IPS-15b (cell line): ENCODE measurements at regions not wholly inside any gene's neighbourhood (a gene's known extent, or its start where the extent isn't known, plus 50 kb on each side); places are given as distances from the start of the nearest gene placed in this dataset.
"Not testable (repeated sequence)": the region's sequence is repeated elsewhere in the genome, so short reads cannot be mapped to it uniquely, and the experiment has no call there.

Experiments used
- H3K27me3 ChIP-seq: one replicate; pipeline ENCODE4 v1.6.1; 2013; ENCODE audit warnings: low read length; ENCODE audit not compliant: control insufficient read depth, insufficient read depth
- H3K36me3 ChIP-seq: one replicate; pipeline ENCODE4 v1.6.1; 2013; ENCODE audit warnings: low read length; ENCODE audit not compliant: control insufficient read depth, insufficient read depth
- H3K4me1 ChIP-seq: one replicate; pipeline ENCODE4 v1.6.1; 2013; ENCODE audit warnings: mild to moderate bottlenecking, low read length; ENCODE audit not compliant: control insufficient read depth, insufficient read depth
- H3K4me3 ChIP-seq: one replicate; pipeline ENCODE4 v1.5.1; 2013; ENCODE audit warnings: low read depth, low read length
- H3K9ac ChIP-seq: one replicate; pipeline ENCODE4 v1.6.1; 2013; ENCODE audit warnings: low read depth, mild to moderate bottlenecking, low read length
- H3K9me3 ChIP-seq: one replicate; pipeline ENCODE4 v1.6.1; 2013; ENCODE audit warnings: mild to moderate bottlenecking, low read length; ENCODE audit not compliant: control insufficient read depth, insufficient read depth

DNA sequence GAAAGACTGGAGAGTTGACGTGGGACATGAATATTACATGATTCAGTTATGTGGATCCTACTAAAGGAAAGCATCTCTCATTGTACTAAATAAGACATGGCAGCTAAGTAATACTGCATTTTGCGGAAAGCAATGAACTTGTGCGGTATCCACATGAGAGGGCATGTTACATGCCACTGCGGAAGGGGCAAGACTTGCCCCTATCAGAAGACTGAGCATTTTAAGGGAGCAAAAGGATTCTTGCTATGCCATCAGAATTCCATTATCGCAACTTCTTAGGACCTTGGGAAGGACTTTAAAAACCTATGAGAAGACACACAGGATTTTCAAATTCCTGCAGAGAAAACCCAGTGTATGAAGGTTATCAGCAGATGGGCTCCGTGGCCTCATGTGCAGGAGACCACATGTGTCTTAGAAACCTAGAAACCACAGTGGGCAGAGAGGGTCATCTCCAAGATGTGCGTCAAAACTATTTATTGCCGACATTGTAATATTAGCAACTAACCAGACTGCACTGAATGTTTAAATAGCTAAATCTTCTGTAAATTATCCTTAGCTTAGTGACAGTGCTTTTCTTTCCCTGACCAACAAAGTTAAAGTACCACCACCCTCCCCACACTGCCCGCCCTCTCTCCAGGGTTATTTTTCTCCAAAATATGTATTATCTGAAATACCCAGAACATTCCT is 457.7 kb downstream of the ICE1 start:
- no peaks in the 10 kb centered on the region for H3K36me3 ChIP-seq
- H3K27me3 ChIP-seq = no peaks in the 10 kb centered on the region
- H3K4me1 ChIP-seq = no peaks in the 10 kb centered on the region
- no peaks in the 10 kb centered on the region for H3K9me3 ChIP-seq
- H3K9ac ChIP-seq = no peak overlapping the region
- H3K4me3 ChIP-seq = no peak overlapping the region

- no peaks in the 10 kb centered on the region for H3K27me3 ChIP-seq
- no peaks in the 10 kb centered on the region for H3K9me3 ChIP-seq
- H3K4me3 ChIP-seq = no peak overlapping the region
- H3K4me1 ChIP-seq = no peaks in the 10 kb centered on the region
- H3K9ac ChIP-seq = no peak overlapping the region
- H3K36me3 ChIP-seq = no peaks in the 10 kb centered on the region
Measured at GRCh38 chr5:5857396-5857795, 434.9 kb downstream of the ICE1 start.

- H3K27me3 ChIP-seq = no peaks in the 10 kb centered on the region
- no peak overlapping the region for H3K4me3 ChIP-seq
- no peaks in the 10 kb centered on the region for H3K36me3 ChIP-seq
- no peaks in the 10 kb centered on the region for H3K4me1 ChIP-seq
- H3K9me3 ChIP-seq = no peaks in the 10 kb centered on the region
- H3K9ac ChIP-seq = no peak overlapping the region
Measured at GRCh38 chr5:5854087-5854486, 431.6 kb downstream of the ICE1 start.

GRCh38 chr5:5838493-5838892 is 416.0 kb downstream of the ICE1 start:
- H3K9me3 ChIP-seq = no peaks in the 10 kb centered on the region
- H3K9ac ChIP-seq = no peak overlapping the region
- no peaks in the 10 kb centered on the region for H3K4me1 ChIP-seq
- H3K4me3 ChIP-seq = no peak overlapping the region
- H3K36me3 ChIP-seq = no peaks in the 10 kb centered on the region
- H3K27me3 ChIP-seq = no peaks in the 10 kb centered on the region

DNA sequence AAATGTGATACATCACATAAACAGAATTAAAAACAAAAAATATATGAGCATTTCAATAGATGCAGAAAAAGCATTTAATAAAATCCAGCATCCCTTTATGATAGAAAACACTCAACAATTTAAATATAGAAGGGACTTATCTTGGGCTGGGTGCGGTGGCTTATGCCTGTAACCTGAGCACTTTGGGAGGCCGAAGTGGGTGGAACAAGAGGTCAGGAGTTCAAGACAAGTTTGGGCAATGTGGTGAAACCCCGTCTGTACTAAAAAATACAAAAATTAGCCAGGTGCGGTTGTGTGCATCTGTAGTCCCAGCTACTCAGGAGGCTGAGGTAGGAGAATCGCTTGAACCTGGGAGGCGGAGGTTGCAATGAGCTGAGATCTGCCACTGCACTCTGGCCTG is 409.1 kb downstream of the ICE1 start:
- not testable (repeated sequence) for H3K36me3 ChIP-seq, H3K27me3 ChIP-seq, H3K9me3 ChIP-seq, H3K4me1 ChIP-seq, H3K4me3 ChIP-seq, H3K9ac ChIP-seq

- H3K4me3 ChIP-seq = no peak overlapping the region
- H3K36me3 ChIP-seq = no peaks in the 10 kb centered on the region
- H3K9me3 ChIP-seq = no peaks in the 10 kb centered on the region
- no peak overlapping the region for H3K9ac ChIP-seq
- H3K27me3 ChIP-seq = no peaks in the 10 kb centered on the region
- no peaks in the 10 kb centered on the region for H3K4me1 ChIP-seq
Measured at GRCh38 chr5:5828619-5829018, 406.1 kb downstream of the ICE1 start.

GRCh38 chr5:5826911-5827310 is 404.4 kb downstream of the ICE1 start:
- no peak overlapping the region for H3K4me3 ChIP-seq
- no peaks in the 10 kb centered on the region for H3K27me3 ChIP-seq
- no peaks in the 10 kb centered on the region for H3K9me3 ChIP-seq
- H3K36me3 ChIP-seq = no peaks in the 10 kb centered on the region
- no peaks in the 10 kb centered on the region for H3K4me1 ChIP-seq
- H3K9ac ChIP-seq = no peak overlapping the region

GRCh38 chr5:5822729-5823257 is 400.3 kb downstream of the ICE1 start:
- H3K4me1 ChIP-seq = no peaks in the 10 kb centered on the region
- no peak overlapping the region for H3K9ac ChIP-seq
- H3K4me3 ChIP-seq = no peak overlapping the region
- no peaks in the 10 kb centered on the region for H3K36me3 ChIP-seq
- no peaks in the 10 kb centered on the region for H3K27me3 ChIP-seq
- no peaks in the 10 kb centered on the region for H3K9me3 ChIP-seq

DNA sequence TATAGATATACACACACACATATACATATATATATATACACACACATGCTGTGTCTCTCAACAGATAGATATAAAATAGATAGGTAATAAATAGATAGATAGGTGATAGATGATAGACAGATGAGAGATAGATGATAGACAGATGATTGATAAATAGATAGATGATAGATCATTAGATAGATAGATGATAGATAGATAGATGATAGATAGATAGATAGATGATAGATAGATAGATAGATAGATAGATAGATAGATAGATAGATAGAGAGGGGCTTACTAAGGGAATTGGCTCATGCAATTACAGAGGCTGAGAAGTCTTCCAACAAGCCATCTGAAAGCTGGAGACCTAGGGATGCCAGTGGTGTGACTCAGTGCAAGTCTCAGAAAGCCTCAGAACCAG is 394.5 kb downstream of the ICE1 start:
- Histone ChIP-seq H3K27me3 (no peaks in the 10 kb centered on the region), H3K4me1 (no peaks in the 10 kb centered on the region), H3K9me3 (no peaks in the 10 kb centered on the region), H3K9ac (no peak overlapping the region), H3K4me3 (no peak overlapping the region), H3K36me3 (no peaks in the 10 kb centered on the region)

- Histone ChIP-seq H3K4me1 (no peaks in the 10 kb centered on the region), H3K9me3 (no peaks in the 10 kb centered on the region), H3K27me3 (no peaks in the 10 kb centered on the region)
Measured at GRCh38 chr5:5813441-5813840, 391.0 kb downstream of the ICE1 start.

GRCh38 chr5:5810461-5810860 is 388.0 kb downstream of the ICE1 start:
- Histone ChIP-seq H3K27me3 (no peaks in the 10 kb centered on the region), H3K4me3 (no peak overlapping the region), H3K4me1 (no peaks in the 10 kb centered on the region), H3K36me3 (no peaks in the 10 kb centered on the region), H3K9ac (no peak overlapping the region), H3K9me3 (no peaks in the 10 kb centered on the region)

More at GRCh38 chr5:5813441-5813840, 391.0 kb downstream of the ICE1 start:
- no peak overlapping the region for H3K4me3 ChIP-seq
- H3K36me3 ChIP-seq = no peaks in the 10 kb centered on the region
- H3K9ac ChIP-seq = no peak overlapping the region

DNA sequence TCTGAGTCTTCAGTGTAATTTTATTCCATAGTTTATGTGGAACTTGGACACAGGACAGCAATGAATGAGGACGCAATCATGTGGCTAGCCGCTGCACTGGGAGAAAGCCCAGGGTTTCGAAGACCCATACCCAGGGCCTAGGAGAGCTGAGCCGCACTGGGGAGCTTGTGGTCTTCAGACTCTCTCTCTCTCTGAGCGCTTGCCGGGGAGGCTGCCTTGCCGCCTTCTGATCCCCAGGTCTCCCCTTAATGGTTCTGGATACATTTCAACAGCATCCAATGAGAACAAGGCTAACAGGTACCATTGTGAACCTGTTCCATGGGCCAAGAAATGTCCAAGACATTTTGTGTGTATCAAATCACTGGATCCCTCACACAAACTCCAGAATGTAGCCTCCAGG is 383.4 kb downstream of the ICE1 start:
- Histone ChIP-seq H3K36me3 (no peaks in the 10 kb centered on the region), H3K9me3 (no peaks in the 10 kb centered on the region), H3K27me3 (no peaks in the 10 kb centered on the region), H3K4me1 (no peaks in the 10 kb centered on the region), H3K4me3 (no peak overlapping the region), H3K9ac (no peak overlapping the region)
